Neural progenitor cell (in vitro differentiated cells): ENCODE measurements at regions not wholly inside any gene's neighbourhood (a gene's known extent, or its start where the extent isn't known, plus 50 kb on each side); places are given as distances from the start of the nearest gene placed in this dataset.

Experiments
- CTCF ChIP-seq: fragments of 200-600 bp; sonication (generic); IDR thresholded peaks from 2 replicates; pipeline ENCODE4 v1.5.1; 2017; ENCODE audit warnings: antibody characterized with exemption, mild to moderate bottlenecking
- EZH2 ChIP-seq: fragments of 200-600 bp; sonication (generic); IDR thresholded peaks from 2 replicates; pipeline ENCODE4 v1.6.1; 2017; ENCODE audit warnings: antibody characterized with exemption, mild to moderate bottlenecking, moderate library complexity
- EZH2phosphoT487 ChIP-seq: fragments of 200-600 bp; sonication (generic); IDR thresholded peaks from 2 replicates; pipeline ENCODE4 v1.6.1; 2017; ENCODE audit warnings: antibody characterized with exemption

DNA sequence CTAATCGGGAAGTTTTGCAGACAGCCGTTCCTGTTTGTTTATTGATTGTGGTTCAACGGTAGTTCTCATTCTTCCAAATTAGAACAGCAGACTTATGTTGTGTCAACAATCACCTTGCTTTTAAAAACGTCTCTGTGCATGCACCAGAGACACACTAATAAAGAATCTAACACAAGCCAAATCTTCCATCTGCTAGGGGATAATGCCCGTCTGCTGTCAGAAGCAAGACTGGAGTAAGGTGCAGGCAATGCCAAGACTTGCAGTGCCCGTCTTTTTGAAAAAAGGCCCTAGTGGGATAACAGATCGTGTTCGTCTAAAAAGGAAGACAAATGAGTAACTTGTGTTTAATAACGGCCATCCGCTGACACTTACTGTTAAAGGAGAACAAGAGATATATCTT lies 158.4 kb downstream of the KCNJ2 start:
- TF ChIP-seq CTCF, result no peak
- no peak for TF ChIP-seq EZH2
- no peak for TF ChIP-seq EZH2phosphoT487
